ENCODE measurements at regions not wholly inside any gene's neighbourhood (a gene's known extent, or its start where the extent isn't known, plus 50 kb on each side); places are given as distances from the start of the nearest gene placed in this dataset.

DNA sequence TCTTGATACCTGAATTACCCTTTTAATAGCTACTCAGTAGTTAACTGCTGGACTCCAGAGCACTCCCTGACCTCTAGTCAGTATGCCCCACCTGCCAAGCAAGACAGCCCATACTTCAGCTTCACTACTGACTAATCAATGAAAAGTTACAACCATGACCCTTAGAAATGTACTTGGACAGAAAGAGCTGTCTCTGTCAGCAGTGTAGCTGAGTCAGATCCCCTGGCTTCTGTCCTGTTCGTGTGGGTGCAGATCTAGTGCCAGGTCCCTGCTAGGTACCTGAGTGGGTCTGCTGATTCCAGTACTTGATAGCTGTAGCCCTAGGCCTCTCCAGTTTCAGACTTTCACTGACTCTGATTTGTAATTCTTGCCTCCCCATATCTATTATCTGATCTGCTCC is 265.8 kb upstream of the POU2AF2 start:
- Histone ChIP-seq H3K9me3 (replicated peaks; ENCODE audit: insufficient read depth, low read length) (no peaks in the 10 kb centered on the region), H3K79me2 (ENCODE audit: low read length) (no peaks in the 10 kb centered on the region), H3K9ac (ENCODE audit: low read length) (no peak overlapping the region), H3K27ac (ENCODE audit: low read length) (no peak overlapping the region), H3F3A (ENCODE audit: insufficient read depth, low read length) (no peaks in the 10 kb centered on the region), H3K4me1 (ENCODE audit: low read length) (no peaks in the 10 kb centered on the region), H4K20me1 (ENCODE audit: insufficient read depth, low read length) (no peaks in the 10 kb centered on the region), H3K27me3 (replicated peaks; ENCODE audit: insufficient read depth, low read length) (no peaks in the 10 kb centered on the region), H3K4me2 (ENCODE audit: low read depth, low read length) (no peak overlapping the region), H3K4me3 (ENCODE audit: low read length) (no peak overlapping the region), H3K9me2 (replicated peaks; ENCODE audit: insufficient read depth, low read length) (no peaks in the 10 kb centered on the region), H2AFZ (ENCODE audit: low read length) (no peak overlapping the region), H3K36me3 (replicated peaks; ENCODE audit: insufficient read depth, low read length) (no peaks in the 10 kb centered on the region)
- DNase-seq, result no peak
- no peak for TF ChIP-seq EZH2phosphoT487 (IDR thresholded peaks at IDR 0.05; ENCODE audit: low read length)
- TF ChIP-seq, protein P1, sequence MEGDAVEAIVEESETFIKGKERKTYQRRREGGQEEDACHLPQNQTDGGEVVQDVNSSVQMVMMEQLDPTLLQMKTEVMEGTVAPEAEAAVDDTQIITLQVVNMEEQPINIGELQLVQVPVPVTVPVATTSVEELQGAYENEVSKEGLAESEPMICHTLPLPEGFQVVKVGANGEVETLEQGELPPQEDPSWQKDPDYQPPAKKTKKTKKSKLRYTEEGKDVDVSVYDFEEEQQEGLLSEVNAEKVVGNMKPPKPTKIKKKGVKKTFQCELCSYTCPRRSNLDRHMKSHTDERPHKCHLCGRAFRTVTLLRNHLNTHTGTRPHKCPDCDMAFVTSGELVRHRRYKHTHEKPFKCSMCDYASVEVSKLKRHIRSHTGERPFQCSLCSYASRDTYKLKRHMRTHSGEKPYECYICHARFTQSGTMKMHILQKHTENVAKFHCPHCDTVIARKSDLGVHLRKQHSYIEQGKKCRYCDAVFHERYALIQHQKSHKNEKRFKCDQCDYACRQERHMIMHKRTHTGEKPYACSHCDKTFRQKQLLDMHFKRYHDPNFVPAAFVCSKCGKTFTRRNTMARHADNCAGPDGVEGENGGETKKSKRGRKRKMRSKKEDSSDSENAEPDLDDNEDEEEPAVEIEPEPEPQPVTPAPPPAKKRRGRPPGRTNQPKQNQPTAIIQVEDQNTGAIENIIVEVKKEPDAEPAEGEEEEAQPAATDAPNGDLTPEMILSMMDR (IDR thresholded peaks at IDR 0.05; ENCODE audit: low read length), result no peak
- TF ChIP-seq EZH2 (optimal IDR thresholded peaks at IDR 0.05; ENCODE audit: low read depth, low read length), result no peak

DNA sequence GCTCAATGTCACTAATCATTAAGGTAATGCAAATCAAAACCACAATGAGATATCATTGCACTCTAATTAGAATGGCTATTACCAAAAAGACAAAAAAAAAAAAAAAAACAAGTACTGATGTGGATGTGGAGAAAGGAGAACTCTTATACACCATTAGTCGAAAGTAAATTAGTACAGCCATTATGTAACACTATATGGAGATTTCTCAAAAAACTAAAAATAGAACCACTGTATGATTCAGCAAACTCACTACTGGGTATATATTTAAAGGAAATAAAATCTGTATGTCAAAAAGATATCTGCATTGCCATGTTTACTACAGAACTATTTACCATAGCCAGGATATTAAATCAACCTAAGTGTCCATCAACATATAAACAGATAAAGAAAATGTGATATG is 265.4 kb upstream of the ARHGAP20 start:
- H4K20me1 ChIP-seq (ENCODE audit: insufficient read depth, low read length), result no peaks in the 10 kb centered on the region
- H3F3A ChIP-seq (ENCODE audit: insufficient read depth, low read length), result no peaks in the 10 kb centered on the region
- H3K79me2 ChIP-seq (ENCODE audit: low read length), result no peaks in the 10 kb centered on the region
- DNase-seq, result no peak
- no peak overlapping the region for H2AFZ ChIP-seq (ENCODE audit: low read length)
- H3K27me3 ChIP-seq (replicated peaks; ENCODE audit: insufficient read depth, low read length), result no peaks in the 10 kb centered on the region
- no peaks in the 10 kb centered on the region for H3K4me1 ChIP-seq (ENCODE audit: low read length)
- H3K4me3 ChIP-seq (ENCODE audit: low read length), result no peak overlapping the region
- no peak overlapping the region for H3K27ac ChIP-seq (ENCODE audit: low read length)
- TF ChIP-seq EZH2 (optimal IDR thresholded peaks at IDR 0.05; ENCODE audit: low read depth, low read length) (no peak), EZH2phosphoT487 (IDR thresholded peaks at IDR 0.05; ENCODE audit: low read length) (no peak)
- TF ChIP-seq, protein P1 (IDR thresholded peaks at IDR 0.05; ENCODE audit: low read length), result no peak
- H3K36me3 ChIP-seq (replicated peaks; ENCODE audit: insufficient read depth, low read length), result no peaks in the 10 kb centered on the region
- H3K9me3 ChIP-seq (replicated peaks; ENCODE audit: insufficient read depth, low read length), result no peaks in the 10 kb centered on the region
- no peaks in the 10 kb centered on the region for H3K9me2 ChIP-seq (replicated peaks; ENCODE audit: insufficient read depth, low read length)
- H3K4me2 ChIP-seq (ENCODE audit: low read depth, low read length), result no peak overlapping the region
- no peak overlapping the region for H3K9ac ChIP-seq (ENCODE audit: low read length)

DNA sequence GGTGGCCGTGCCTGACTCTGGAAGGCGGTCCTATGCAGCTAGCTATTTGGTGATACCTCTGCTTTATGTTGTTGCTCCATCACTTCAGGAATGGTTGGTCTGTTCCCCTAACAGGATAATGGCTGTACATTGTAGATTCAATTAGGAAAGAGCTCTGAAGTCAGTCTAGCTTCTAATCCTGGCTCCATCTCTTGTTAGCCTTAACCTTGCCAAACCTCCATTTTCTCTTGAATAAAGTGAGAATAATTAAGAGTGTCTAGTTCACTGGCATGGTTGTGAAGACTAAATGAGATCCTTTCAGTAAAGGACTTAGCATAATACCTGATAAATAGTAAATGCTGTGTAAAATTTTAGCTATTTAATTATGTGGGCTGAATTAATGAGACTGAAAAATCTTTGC is 262.5 kb upstream of the ARHGAP20 start:
- Histone ChIP-seq H3K9me2 (replicated peaks; ENCODE audit: insufficient read depth, low read length) (no peaks in the 10 kb centered on the region), H3K4me3 (ENCODE audit: low read length) (no peak overlapping the region), H3K9me3 (replicated peaks; ENCODE audit: insufficient read depth, low read length) (no peaks in the 10 kb centered on the region), H3K27ac (ENCODE audit: low read length) (no peak overlapping the region), H2AFZ (ENCODE audit: low read length) (no peak overlapping the region), H3K4me2 (ENCODE audit: low read depth, low read length) (no peak overlapping the region), H4K20me1 (ENCODE audit: insufficient read depth, low read length) (no peaks in the 10 kb centered on the region), H3K9ac (ENCODE audit: low read length) (no peak overlapping the region), H3K36me3 (replicated peaks; ENCODE audit: insufficient read depth, low read length) (no peaks in the 10 kb centered on the region), H3K79me2 (ENCODE audit: low read length) (no peaks in the 10 kb centered on the region), H3K27me3 (replicated peaks; ENCODE audit: insufficient read depth, low read length) (no peaks in the 10 kb centered on the region), H3F3A (ENCODE audit: insufficient read depth, low read length) (no peaks in the 10 kb centered on the region), H3K4me1 (ENCODE audit: low read length) (no peaks in the 10 kb centered on the region)
- no peak for DNase-seq
- TF ChIP-seq EZH2 (optimal IDR thresholded peaks at IDR 0.05; ENCODE audit: low read depth, low read length) (no peak), EZH2phosphoT487 (IDR thresholded peaks at IDR 0.05; ENCODE audit: low read length) (no peak)
- TF ChIP-seq, protein P1 (IDR thresholded peaks at IDR 0.05; ENCODE audit: low read length), result no peak

Measured in MM.1S (cell line).